Stimulated activated CD8-positive, alpha-beta memory T cell treated with anti-CD3 and anti-CD28 coated beads, Interleukin-15, amount 100 ng/mL, for 4 hours (primary cell): ENCODE measurements at regions not wholly inside any gene's neighbourhood (a gene's known extent, or its start where the extent isn't known, plus 50 kb on each side); places are given as distances from the start of the nearest gene placed in this dataset.
"Not testable (repeated sequence)": the region's sequence is repeated elsewhere in the genome, so short reads cannot be mapped to it uniquely, and the experiment has no call there.

ENCODE experiments used
- DNase-seq, 2 donors: peaks; one replicate each; pipeline ENCODE4 v3.0.0-alpha.2; 2020; ENCODE audit warnings: low read depth in 2 of 2

DNA sequence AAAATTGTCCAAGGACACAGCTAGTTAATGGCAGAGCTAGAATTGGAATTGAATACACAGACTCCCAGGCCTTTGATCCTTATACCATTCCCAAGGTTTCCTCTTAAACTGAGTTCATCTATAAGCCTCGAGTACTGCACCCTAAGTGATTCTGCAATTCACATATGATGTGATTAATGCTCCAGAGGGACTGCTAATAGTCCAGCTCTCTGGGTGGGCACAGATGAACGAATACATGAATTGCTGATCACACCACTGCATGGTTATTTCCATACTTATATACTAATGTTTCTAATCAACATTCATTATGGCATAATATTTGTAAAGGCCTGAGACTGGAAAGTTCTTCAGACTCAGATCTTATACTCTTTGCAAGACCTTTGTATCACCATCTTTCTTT, 101.8 kb downstream of the NUFIP1 start:
- DNase-seq = no peak

DNA sequence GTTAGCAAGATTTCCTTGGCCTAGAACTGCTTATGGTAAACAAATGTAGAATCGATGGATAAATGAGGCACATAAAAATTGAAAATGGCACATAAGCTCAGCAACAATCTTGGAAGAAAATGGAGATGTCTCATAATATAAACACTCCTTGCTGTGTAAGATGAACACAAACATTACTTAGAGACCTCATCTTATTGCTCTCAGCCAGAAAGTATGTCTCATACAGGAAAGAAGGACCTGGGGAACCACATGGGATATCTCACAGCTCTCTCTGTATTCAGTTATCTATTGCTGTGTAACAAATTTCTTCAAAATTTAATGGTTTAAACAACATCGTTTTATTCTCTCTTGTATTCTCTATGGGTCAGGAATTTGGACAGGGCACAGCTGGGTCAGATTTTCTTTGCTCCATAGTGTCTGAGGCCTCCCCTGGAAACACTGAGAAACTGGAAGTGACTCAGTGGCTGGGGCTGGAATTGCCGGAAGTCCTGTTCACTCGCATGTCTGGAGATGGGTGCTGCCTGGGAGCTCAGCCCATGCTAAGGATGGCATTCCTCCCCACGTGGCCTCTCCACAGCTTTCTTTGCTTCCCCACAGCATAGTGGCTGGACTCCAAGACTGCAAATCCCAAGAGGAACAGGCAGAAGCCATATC, 105.1 kb downstream of the NUFIP1 start:
- no peak for DNase-seq

DNA sequence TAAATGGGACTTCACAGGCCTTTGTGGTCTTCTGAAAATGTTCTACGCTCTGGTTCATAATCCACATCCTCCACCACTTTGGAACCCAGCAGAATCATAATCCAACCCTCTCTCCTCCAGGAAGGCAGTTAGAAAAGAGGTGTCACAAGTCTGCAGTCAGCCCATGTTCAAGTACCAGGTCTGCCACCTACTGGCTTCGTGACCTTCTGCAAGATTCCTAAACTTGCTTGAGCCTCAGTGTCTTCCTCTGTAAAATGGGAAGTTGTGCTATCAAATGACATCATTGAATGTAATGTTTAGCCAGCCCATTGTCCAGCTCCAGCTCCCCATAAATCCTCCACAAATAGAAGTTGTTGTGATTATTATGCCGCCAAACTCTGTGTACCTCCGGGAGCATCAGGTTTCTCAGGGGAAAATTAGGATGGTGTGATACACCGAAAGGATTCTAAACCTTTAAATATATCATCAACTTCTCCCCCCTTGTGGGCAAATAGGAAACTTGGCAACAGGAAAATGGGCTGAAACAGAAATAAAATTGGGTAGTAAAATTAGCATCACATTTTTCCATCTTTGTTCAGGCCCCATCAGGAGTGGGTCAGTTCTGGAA, 109.7 kb downstream of the NUFIP1 start:
- no peak for DNase-seq

DNA sequence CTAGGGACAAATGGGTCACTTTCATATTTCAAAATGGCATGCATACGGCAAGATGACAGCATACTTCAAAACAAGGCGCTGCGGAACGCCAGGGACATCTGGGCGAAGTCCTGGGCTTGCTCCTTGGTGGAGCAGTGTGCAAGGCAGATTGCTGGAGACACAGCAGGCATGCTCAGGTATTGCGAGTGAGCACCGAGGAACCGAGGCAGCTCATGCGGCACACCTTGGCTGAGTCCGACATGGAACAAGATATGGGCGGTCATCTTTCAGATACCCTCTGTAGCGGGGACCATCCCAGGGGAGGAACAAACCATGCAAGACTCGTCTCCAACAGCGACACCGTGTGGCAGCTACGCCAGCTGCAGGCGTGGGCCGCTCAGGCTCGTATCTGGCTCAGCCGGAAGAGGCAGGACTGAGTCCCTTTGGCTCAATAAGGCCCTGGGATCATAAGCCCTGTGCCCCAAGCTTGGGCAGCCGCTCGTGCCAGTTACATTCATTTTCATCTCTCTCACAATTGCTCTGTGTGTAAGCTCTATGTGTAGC, 112.4 kb downstream of the NUFIP1 start:
- no peak for DNase-seq

DNA sequence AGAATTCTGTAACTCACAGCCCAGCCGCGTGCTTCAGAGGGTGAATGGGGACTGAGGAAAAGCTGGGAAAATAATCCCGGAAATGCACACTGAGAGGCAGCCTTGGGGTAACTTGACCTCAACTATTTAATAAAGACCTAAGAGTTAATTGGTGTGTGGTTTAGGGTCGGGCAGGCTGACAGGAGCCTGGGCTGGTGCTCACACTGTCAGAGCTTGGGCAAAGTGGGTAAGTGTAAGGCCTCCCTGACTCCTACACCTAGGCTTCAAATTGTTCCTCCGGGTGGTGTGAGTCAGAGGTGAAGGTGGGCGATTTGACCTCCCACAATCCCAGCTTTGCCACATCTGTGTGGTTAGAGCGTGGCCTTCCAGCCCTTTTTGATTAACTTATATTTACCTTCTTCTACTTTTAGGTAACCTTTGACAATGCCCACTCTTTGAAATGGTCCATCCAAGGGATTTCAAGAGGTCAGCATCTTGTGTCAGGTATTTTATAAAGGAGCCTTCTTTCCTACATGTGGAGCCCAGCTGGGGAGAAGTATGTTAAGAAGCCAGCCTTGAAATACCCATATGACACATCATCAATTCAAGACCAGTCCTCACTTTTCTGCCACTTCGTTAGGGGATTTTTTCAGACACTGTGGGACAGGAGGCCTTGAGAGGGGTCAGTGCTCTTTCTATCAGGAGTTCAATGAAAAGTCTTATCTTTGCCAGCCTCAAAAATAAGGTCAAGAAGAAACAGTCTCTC, 114.2 kb downstream of the NUFIP1 start:
- DNase-seq = no peak

DNA sequence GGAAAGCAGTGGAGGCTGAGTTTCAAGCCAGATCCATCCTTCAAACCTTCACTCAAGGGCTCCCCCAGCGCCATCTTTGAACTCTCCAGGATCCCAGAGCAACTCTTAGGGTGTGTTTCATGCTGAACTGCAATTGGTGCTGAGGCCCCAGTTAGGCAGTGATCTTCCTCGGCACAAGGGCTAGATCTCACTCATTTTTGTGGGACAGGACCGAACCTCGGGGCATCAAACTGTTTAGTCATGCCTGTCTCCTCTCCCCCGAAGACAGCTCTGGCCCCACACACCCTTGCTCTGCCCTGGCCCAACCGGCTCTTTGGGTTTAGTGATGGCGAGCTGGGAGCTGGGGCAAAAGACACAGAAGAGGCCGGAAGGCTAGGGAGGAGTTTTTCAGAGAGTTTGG, 115.1 kb downstream of the NUFIP1 start:
- DNase-seq = no peak

DNA sequence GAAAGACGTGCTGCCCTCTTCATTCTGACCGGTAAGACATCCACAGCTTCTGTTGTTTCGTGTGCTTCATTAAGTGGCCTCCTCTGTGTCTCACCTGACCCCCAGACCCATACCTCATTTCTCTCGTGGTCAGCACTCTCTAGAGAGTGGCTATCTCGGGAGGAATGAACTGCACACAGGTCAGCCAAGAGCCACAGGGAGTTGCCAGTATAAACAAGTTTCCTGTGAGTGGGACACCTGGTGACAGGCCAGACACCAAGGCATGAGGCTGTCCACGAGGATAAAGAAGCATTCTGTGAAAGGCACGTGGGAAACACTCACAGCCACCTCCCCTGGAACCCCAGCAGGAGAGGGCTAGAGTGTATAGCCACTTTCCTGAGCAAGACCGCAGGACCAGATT, 115.8 kb downstream of the NUFIP1 start:
- no peak for DNase-seq

DNA sequence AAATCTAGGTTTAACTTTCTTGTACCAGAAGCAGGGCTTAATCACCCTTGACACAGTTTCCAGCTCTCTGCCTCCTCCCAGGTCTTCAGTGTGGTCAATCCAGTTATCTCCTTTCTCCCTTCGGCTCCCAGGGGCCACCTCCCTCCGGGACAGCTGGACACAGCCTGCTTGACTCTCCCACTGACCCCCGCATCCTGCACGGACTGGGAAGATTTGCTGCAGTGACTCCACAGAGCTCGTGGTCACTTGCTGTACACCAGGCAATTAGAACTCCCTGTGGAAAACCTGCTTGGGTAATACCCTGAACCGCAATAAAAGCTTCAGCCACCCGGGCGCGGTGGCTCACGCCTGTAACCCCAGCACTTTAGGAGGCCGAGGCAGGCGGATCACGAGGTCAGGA, 116.5 kb downstream of the NUFIP1 start:
- DNase-seq = no peak

DNA sequence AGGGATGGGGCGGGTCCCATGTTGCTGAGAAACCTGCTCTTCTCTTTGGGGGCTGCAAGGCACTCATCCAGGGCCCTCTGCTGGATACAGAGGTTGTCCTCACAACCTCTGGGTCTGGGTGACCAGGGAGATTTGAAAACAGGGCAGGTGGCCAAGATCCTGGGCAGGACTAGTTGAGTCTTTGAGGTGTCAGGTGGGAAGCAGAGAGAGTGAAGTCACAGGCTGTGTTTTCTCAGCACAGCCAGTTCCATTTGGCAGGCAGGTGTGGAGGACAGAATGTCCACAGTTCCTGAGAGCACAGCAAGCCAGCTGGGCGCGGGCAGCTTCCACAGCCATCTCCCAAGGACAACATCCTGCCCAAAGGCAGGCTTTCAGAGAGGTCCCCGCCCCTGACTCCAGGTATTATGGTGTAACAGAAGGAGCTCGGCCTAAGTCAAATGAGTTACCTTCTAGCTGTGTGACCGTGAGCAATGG, 118.8 kb downstream of the NUFIP1 start:
- no peak for DNase-seq

DNA sequence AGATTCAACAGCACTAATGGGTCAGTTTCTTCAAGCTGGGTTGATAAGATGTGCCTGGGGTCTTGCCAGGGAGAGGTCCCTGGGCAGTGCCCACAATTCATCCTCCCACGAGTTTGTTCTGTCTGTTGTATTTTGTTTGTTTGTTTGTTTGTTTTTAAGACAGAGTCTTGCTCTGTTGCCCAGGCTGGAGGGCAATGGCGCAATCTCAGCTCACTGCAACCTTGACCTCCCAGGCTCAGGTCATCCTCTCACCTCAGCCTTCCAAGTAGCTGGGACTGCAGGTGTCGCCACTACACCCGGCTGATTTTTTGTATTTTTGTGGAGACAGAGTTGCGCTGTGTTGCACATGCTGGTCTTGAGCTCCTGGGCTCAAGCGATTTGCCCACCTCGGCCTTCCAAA, 120.1 kb downstream of the NUFIP1 start:
- DNase-seq = no peak

DNA sequence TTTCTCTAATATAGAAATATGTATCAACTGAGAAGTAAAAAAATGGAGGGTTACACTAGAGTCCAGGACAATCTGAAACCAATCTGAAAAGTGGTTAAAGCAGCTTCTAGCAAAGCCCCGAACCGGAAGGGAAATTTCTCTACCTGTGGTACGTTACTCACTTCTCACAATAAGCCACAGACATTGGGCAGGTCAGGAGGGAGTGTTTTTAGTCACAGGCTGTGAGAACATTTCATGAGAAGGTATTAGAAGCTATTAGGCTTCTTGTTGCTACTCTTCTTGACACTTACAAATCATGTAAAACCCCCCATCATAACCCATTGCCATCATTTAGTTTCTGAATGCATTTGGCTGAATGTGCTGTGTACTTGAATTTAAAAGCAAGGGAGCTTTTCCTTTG, 120.9 kb downstream of the NUFIP1 start:
- DNase-seq = no peak

DNA sequence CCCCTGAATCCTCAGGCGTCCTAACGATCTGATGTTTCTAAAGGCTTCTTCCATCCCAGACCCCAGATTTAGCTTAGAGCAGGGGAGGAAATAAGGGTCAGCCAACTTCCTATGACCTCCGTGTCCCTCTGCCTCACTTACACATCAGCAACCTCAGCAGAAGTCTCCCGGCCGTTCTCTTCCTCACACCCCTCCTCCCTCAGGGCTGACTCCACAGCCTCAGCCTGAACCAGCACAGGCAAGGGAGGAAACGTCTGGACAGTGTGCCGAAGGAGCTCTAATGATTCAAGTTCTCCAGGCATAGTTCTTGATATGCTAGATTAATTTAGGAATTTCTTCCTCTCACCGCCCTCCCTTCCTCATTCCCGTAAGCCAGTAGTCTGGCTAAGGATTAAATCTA, 121.4 kb downstream of the NUFIP1 start:
- no peak for DNase-seq

DNA sequence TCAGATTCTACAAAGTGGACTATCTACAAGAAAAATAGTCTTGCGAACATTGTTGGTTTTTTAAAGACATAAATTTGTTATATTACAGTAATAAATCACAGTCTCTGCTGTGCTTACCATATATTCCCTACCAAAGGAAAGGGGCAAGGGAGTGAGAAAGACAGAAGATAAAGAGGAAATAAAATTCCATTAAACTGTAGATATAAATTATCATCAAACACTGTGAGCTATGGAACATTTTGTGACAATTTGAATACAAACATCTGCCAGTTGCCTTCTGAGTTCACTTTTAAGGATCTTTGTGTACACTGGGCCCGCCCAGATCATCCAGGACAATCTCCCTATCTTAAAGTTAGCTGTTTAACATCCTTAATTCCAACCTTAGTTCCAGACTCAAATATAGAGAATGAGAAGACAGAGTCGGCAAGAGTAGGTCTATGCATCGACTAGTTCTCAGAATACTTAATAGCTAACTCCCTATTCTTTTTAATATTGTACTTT, 122.8 kb downstream of the NUFIP1 start:
- DNase-seq = no peak

DNA sequence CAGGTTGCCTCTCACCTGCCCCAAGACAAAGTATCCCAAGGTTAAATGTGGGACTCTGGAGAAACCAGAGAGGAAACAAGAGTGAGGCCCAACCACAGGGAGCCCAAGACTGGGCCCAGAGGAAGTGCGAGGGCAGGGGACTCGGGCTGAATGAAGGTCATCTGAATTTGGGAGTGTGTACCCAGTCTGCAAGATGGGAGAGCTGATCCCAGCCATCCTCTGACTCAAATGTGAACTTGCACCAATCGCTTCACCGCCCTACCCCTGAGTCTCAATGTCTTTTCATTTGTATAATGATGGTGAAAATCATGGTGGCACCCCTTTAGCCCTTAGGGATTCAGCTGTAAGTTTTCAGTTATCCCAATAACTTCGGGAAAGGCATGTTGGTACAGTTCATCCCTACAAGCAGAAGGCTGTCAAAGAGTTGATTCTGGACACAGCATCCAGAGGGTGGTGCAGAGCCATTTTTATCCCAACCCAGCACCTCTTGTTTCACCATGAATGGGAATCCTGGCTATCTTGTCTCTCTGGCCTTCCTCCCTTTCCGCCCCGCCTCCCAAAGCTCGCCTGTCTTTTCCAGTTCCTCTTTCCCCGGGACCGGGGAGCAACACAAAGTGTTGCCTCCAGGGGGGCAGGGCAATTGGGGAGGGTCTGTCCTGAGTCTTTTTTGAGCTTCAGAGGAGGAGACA, 123.4 kb downstream of the NUFIP1 start:
- no peak for DNase-seq

DNA sequence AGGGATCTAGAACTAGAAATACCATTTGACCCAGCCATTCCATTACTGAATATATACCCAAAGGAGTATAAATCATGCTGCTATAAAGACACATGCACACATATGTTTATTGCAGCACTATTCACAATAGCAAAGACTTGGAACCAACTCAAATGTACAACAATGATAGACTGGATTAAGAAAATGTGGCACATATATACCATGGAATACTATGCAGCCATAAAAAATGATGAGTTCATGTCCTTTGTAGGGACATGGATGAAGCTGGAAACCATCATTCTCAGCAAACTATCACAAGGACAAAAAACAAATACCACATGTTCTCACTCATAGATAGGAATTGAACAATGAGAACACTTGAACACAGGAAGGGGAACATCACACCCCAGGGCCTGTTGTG, 125.6 kb downstream of the NUFIP1 start:
- not testable (repeated sequence) for DNase-seq

DNA sequence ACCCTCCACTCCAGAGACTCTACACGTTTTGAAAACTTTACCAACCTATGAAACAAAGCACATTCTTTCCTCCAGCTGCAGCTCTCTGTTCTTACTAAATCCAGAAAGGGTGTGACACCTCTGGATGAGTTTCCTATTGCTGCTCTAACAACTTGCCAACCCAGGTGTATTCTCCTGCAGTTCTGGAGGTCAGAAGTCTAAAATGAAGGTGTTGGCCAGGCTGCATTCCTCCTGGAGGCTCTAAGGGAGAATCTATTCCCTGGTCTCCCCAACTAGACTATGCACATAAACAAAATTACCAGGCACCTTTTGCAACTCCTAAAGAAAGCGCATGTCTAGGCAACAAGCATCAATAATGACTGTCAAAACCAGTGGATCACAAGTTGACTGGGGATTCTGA, 128.8 kb downstream of the NUFIP1 start:
- no peak for DNase-seq

DNA sequence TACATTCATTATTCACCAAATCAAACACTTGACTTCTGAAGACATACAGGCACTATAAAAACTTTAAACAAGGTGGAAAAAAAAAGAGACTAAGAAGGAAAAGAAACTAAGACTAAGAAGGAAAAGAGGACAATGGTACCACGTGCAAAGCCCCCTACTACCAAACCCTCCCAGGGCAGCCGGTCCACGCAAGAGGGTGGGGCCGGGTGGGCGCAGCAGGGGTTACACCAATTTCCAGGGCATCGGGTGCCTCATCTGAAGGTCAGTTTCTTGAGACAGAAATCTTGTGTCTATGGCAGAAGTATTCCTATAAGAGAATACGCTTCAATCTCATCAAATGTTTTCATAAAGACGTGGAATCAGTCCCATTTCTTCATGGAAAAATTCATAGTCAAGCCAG, 131.5 kb downstream of the NUFIP1 start:
- no peak for DNase-seq

DNA sequence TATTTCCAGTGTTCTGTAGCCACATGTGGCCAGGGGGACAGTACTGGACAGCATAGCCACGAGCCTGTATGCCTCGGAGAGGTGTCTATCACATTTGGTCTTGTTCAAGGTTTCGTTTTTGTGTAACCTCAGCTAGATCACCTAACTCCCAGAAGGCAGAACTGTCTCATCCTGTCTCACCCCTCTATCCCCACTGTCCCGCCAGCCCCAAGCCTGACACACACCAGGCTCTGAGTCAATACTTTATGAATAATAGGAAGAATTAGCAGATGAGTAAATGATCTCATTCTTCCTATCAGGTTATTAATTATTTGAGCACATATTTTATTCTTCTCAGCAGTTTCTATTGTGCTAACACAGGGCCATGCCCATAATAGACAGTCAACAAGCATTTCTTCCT, 132.2 kb downstream of the NUFIP1 start:
- DNase-seq = no peak

DNA sequence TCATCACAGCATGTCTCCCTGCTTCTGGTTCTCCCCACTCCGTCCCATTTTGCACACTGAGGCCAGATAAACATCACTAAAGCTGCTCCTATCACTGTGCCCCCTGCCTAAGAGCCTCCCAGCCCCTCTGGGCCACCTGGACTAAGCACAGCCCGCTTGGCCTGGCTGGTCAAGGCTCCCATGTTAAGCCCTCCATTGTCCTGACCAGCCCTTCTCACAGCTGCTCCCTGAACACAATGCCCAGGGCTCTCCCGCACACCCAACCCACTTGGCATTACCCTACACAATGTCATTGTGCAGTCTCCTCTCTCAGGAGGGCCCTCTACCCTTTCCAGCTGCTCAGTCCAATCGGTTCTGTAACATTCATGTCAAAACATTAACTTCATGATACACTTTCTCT, 133.4 kb downstream of the NUFIP1 start:
- no peak for DNase-seq

DNA sequence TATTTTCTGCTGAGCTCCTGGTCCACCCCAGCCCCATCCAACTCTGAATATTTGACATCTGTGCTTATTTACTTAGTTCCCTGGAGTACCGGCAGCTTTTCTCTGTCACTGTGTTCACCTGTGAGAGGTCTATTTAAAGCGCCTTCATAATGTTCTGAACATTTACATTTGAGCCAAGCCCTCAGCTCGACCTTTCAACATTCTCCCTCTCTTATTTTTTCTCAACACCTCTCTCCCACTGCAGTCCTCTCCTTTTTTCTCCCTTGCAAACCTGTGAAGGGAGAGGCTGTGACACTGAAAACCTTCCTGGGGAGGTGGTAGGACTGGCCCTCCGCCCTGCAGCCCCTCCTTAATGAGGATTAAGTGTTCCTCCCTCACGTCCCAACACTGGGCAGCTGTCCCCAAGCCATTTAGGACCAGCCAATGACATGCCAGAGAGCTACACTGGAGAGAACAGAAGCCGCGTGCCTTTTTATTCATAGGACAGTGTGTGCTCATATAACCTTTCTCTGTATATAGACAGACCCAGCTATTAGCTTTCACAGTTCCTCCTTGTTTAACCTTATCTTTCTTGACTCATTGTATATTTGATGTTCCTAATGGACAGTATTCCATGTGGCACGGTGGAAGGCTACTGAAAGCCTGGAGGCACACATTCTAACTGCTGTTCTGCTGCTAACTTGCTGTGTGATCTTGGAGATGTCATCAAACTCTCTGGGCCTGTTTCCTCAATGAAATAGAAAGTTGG, 134.8 kb downstream of the NUFIP1 start:
- no peak for DNase-seq

DNA sequence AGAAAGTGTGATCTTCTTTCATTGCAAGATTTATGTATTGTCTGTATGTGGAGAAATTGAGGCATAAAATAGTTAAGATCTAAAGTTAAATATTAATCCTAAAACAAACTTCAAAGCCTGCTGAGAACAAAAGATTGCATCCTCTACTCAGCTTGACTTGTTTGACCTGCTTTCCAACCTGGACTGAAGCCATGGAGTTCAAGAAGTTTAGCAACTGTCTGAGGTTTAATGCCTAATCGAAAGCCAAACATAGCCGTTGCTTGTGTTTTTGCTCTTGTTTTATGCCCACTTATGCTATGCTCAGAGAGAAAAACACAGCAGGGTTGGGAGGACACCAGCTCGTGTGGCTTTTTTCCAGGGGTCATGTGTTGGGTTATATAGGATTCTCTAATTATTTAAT, 135.6 kb downstream of the NUFIP1 start:
- DNase-seq = no peak
